Tibial nerve (tissue), 4 donors: ENCODE measurements at regions not wholly inside any gene's neighbourhood (a gene's known extent, or its start where the extent isn't known, plus 50 kb on each side); places are given as distances from the start of the nearest gene placed in this dataset.
"Not testable (repeated sequence)": the region's sequence is repeated elsewhere in the genome, so short reads cannot be mapped to it uniquely, and the experiment has no call there.

Source experiments
- DNase-seq, 2 donors: peaks; one replicate each; pipeline ENCODE4 v3.0.0-alpha.2; 2019; ENCODE audit warnings: low spot score in 2 of 2
- H3K27ac ChIP-seq, 4 donors: fragments of 200-600 bp; sonication (generic) in 3 of 4; one replicate each; pipeline ENCODE4 v1.5.1; 2017 to 2019; ENCODE audit warnings: mild to moderate bottlenecking in 1 of 4
- H3K27me3 ChIP-seq, 2 donors: fragments of 200-600 bp; sonication (generic) in 1 of 2; one replicate each; pipeline versions ENCODE4 v1.5.1 to v1.6.0; 2017 to 2019
- H3K36me3 ChIP-seq, 3 donors: fragments of 200-600 bp; sonication (generic); one replicate each; pipeline ENCODE4 v1.5.1; 2018 to 2019
- H3K4me1 ChIP-seq, 4 donors: fragments of 200-600 bp; sonication (generic) in 3 of 4; one replicate each; pipeline ENCODE4 v1.5.1; 2017 to 2019
- H3K4me3 ChIP-seq, 4 donors: fragments of 200-600 bp; sonication (generic) in 3 of 4; one replicate each; pipeline ENCODE4 v1.5.1; 2017 to 2019; ENCODE audit warnings: mild to moderate bottlenecking in 1 of 4, moderate library complexity in 1 of 4
- H3K9me3 ChIP-seq, 4 donors: fragments of 200-600 bp; sonication (generic) in 3 of 4; one replicate each; pipeline ENCODE4 v1.5.1; 2017 to 2019
- CTCF ChIP-seq, 5 experiments: fragments of 200-600 bp in 3 of 5; fragments of 450-650 bp in 2 of 5; sonication (generic) in 3 of 5; IDR thresholded peaks; one replicate each; pipeline ENCODE4 v1.5.1; 2016 to 2019; ENCODE audit warnings: antibody characterized with exemption in 5 of 5, mild to moderate bottlenecking in 3 of 5, moderate library complexity in 2 of 5
- EP300 ChIP-seq, 2 donors: sonication (generic); formaldehyde crosslinking; IDR thresholded peaks; one replicate each; pipeline ENCODE4 v1.6.1; 2017; ENCODE audit warnings: antibody characterized with exemption in 2 of 2, mild to moderate bottlenecking in 1 of 2
- POLR2A ChIP-seq, 2 donors: fragments of 450-650 bp; IDR thresholded peaks; one replicate each; pipeline ENCODE4 v1.6.1; 2017; ENCODE audit warnings: antibody characterized with exemption in 2 of 2, mild to moderate bottlenecking in 2 of 2, moderate library complexity in 2 of 2
- WGBS, 2 donors: methylation state at CpG; one replicate each; pipeline ENCODE4 v1.1.5; 2018; 5-methylcytosine and 5-hydroxymethylcytosine counted together

DNA sequence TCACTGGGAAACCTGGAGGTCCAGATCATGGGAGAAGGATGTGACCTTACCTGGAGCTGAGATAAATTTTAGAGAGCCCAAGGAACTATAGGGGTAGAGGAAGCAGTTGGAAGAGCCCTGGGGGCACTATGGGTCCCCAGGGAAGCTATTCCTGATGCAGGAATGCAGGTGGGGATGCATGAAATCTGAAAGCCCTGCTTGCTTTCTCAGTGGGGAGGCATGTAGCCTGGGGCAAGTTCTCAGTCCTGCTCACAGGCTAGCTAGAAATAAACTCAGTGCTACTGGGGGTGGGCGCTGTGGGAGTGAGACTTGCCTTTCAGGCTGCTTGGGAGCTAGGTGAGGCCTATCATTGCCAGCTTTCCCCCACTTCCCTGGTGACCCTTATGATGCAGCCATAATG, 499.7 kb downstream of the PTH2R start:
- Histone ChIP-seq H3K9me3 (peaks cover 0 to 16% (median 0%) of the 10 kb centered on the region in 4 donors), H3K27ac (no peak overlapping the region), H3K4me1 (no peaks in the 10 kb centered on the region), H3K27me3 (no peaks in the 10 kb centered on the region), H3K4me3 (no peak overlapping the region), H3K36me3 (no peaks in the 10 kb centered on the region)
- no peak for DNase-seq
- TF ChIP-seq EP300 (IDR thresholded peaks at IDR 0.05) (no peak), POLR2A (IDR thresholded peaks at IDR 0.05) (no peak), CTCF (IDR thresholded peaks at IDR 0.05) (no peak)
- WGBS, 2 donors, result 83 to 91% methylated on average over 1 of the region's 1 CpG

DNA sequence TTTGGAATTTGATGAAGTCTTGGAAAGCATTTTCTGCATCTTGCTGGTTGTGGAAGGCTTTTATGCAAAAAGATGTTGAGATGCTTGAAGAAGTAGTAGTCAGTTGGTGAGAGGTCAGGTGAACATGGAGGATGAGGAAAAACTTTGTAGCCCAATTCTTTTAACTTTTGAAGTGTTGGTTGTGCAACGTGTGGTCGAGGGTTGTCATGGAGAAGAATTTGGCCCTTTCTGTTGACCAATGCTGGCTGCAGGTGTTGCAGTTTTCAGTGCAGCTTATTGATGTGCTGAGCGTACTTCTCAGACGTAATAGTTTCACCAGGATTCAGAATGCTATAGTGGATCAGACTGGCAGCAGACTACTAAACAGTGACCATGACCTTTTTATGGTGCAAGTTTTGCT, 508.4 kb upstream of the MAP2 start:
- no peaks in the 10 kb centered on the region for H3K4me1 ChIP-seq
- no peak overlapping the region for H3K27ac ChIP-seq
- H3K27me3 ChIP-seq, result no peaks in the 10 kb centered on the region
- WGBS, 2 donors, result 82 to 84% methylated on average over 4 of the region's 4 CpGs
- no peak for TF ChIP-seq POLR2A (IDR thresholded peaks at IDR 0.05)
- TF ChIP-seq CTCF (IDR thresholded peaks at IDR 0.05), result no peak
- no peak for TF ChIP-seq EP300 (IDR thresholded peaks at IDR 0.05)
- H3K36me3 ChIP-seq, result no peaks in the 10 kb centered on the region
- DNase-seq, result no peak
- H3K4me3 ChIP-seq, result no peak overlapping the region
- H3K9me3 ChIP-seq, result no peaks in the 10 kb centered on the region

DNA sequence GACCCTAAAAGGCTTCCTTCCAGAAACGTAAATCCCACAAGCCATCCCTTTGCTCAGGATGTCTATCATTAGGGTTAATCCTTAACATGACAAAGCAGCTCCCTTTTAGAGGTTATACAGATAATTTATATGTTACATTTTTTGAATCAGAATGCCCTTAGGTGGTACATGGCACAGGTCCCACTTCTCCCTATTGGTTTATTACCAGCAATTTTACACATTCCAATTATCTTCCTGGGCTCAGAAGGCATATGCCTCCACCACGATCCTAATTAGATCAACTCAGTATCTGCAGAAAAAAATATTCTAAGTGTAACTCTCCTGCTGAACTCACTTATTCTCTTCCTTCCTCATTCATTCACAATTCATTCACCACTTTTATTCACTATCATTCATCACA, 507.0 kb upstream of the MAP2 start:
- peaks cover 0 to 8% (median 0%) of the 10 kb centered on the region in 4 donors for H3K9me3 ChIP-seq
- no peaks in the 10 kb centered on the region for H3K4me1 ChIP-seq
- H3K27ac ChIP-seq, result no peak overlapping the region
- no peaks in the 10 kb centered on the region for H3K27me3 ChIP-seq
- no peak for DNase-seq
- no peaks in the 10 kb centered on the region for H3K36me3 ChIP-seq
- 56 to 58% methylated on average over 2 of the region's 2 CpGs for WGBS, 2 donors
- no peak overlapping the region for H3K4me3 ChIP-seq
- TF ChIP-seq EP300 (IDR thresholded peaks at IDR 0.05), result no peak
- TF ChIP-seq POLR2A (IDR thresholded peaks at IDR 0.05), result no peak
- TF ChIP-seq CTCF (IDR thresholded peaks at IDR 0.05), result no peak

GRCh38 chr2:208921358-208921757, 502.5 kb upstream of the MAP2 start:
- not testable (repeated sequence) for H3K27me3 ChIP-seq, H3K27ac ChIP-seq, H3K4me3 ChIP-seq, DNase-seq, H3K36me3 ChIP-seq, H3K4me1 ChIP-seq
- 89 to 93% methylated on average over 1 of the region's 1 CpG for WGBS, 2 donors
- peaks cover 0 to 15% (median 2%) of the 10 kb centered on the region in 4 donors for H3K9me3 ChIP-seq

DNA sequence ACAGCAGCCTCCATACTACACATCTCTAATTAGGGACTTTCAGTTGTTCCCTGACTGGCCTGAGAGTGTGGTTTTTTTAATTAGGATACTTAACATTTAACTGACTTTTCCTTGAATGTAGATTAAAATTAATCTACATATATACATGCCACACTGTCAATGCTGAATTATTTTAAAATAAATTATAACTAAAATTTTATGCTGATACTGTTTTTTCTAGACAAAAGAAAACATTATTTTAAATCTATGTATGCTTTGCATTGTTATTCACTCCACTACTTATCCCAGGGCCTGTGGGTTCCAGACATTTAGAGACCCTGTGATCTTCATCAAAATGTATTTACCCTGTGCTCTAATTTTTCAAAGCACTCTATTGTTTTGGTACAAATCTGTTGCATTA, 496.0 kb upstream of the MAP2 start:
- no peaks in the 10 kb centered on the region for H3K36me3 ChIP-seq
- TF ChIP-seq POLR2A (IDR thresholded peaks at IDR 0.05) (no peak), CTCF (IDR thresholded peaks at IDR 0.05) (no peak), EP300 (IDR thresholded peaks at IDR 0.05) (no peak)
- H3K4me1 ChIP-seq, result no peaks in the 10 kb centered on the region
- no peak overlapping the region for H3K4me3 ChIP-seq
- H3K27ac ChIP-seq, result no peak overlapping the region
- no peaks in the 10 kb centered on the region for H3K9me3 ChIP-seq
- no peak for DNase-seq
- no peaks in the 10 kb centered on the region for H3K27me3 ChIP-seq

DNA sequence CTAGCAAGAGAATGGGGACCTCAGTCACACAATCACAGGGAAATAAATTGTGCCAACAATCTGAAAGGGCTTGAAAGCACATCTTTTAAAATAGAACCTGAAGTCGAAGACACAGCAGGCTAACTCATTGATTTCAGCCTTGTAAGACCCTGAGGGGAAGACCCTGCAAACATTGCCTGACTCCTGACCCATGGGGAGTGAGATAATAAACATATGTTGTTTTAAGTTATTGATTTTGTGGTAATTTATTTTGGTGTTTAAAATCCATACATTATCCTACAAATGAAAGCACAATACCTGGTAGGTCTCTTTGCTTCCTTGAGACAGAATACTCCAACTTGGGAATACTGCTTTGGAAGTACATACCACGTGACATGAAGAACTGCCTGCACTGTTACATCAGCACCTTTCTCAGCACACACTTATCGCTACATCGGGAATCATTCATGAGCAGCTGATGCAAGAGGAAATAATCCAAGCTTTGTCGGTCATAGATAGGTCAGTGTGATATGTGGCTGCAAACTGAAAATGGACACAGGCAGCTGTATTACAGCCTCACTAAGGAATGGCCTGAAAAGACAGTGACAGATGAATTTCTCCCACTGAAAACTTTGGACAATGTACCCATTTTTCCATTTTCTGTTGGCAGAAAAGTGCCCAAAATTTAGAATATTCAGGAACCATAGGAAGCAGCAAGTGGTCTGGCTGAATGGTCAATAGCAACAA, 494.5 kb upstream of the MAP2 start:
- DNase-seq, result no peak
- Histone ChIP-seq H3K36me3 (no peaks in the 10 kb centered on the region), H3K27ac (no peak overlapping the region), H3K27me3 (no peaks in the 10 kb centered on the region), H3K9me3 (no peaks in the 10 kb centered on the region), H3K4me1 (no peaks in the 10 kb centered on the region), H3K4me3 (no peak overlapping the region)
- WGBS, 2 donors, result 66 to 68% methylated on average over 5 of the region's 5 CpGs
- TF ChIP-seq EP300 (IDR thresholded peaks at IDR 0.05), result no peak
- TF ChIP-seq POLR2A (IDR thresholded peaks at IDR 0.05), result no peak
- TF ChIP-seq CTCF (IDR thresholded peaks at IDR 0.05), result no peak
